Epithelial cell of esophagus (primary cell): ENCODE measurements at regions not wholly inside any gene's neighbourhood (a gene's known extent, or its start where the extent isn't known, plus 50 kb on each side); places are given as distances from the start of the nearest gene placed in this dataset.

Source experiments
- DNase-seq: peaks from one replicate; pipeline ENCODE4 v3.0.0; 2010; ENCODE audit warnings: low read depth
- H3K4me3 ChIP-seq: 2 replicates; pipeline ENCODE4 v1.5.1; 2011; ENCODE audit warnings: mild to moderate bottlenecking, low read length, control low read depth
- TF ChIP-seq, protein P1 (sequence below): IDR thresholded peaks from 2 replicates; pipeline ENCODE4 v1.5.1; 2011; ENCODE audit warnings: low read depth, mild to moderate bottlenecking, low read length, control low read depth, inconsistent platforms; ENCODE audit not compliant: insufficient read depth; ENCODE audit errors: missing control alignments

GRCh38 chr10:10149899-10150298 is 867.8 kb upstream of the CELF2 start:
- TF ChIP-seq, protein P1, sequence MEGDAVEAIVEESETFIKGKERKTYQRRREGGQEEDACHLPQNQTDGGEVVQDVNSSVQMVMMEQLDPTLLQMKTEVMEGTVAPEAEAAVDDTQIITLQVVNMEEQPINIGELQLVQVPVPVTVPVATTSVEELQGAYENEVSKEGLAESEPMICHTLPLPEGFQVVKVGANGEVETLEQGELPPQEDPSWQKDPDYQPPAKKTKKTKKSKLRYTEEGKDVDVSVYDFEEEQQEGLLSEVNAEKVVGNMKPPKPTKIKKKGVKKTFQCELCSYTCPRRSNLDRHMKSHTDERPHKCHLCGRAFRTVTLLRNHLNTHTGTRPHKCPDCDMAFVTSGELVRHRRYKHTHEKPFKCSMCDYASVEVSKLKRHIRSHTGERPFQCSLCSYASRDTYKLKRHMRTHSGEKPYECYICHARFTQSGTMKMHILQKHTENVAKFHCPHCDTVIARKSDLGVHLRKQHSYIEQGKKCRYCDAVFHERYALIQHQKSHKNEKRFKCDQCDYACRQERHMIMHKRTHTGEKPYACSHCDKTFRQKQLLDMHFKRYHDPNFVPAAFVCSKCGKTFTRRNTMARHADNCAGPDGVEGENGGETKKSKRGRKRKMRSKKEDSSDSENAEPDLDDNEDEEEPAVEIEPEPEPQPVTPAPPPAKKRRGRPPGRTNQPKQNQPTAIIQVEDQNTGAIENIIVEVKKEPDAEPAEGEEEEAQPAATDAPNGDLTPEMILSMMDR, result no peak
- no peak for DNase-seq
- no peak overlapping the region for H3K4me3 ChIP-seq

DNA sequence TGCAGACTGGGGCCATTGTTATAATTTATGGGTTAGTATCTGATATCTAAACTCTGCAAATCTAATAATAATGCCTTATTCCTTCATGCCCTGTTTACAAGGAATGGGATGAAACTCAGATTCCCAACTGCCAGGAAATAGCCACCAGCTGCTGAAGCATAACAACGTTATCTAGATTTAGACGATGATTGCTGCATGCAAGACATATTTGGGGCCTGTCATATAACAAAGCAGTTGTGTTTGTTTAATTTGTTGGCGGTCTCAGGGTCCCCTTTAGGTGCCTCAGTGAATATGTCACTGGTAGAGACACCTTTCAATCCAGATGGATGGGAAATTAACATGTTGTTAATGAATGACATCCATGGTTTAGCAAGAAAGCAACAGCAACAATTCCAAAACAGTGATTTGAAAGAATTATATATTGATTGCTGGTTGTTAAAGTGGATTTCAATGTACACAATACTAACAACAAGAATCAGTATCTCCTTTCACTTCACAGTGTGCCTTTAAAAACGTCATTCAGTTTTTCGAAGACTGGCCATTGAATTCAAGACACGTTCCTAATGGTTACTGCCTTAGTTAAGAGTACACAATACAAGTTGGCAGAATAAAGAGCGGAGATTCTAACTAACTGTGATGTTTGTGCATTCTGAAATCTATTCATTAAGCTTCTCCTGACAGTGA is 860.6 kb upstream of the CELF2 start:
- TF ChIP-seq, protein P1, result no peak
- no peak for DNase-seq
- no peak overlapping the region for H3K4me3 ChIP-seq

DNA sequence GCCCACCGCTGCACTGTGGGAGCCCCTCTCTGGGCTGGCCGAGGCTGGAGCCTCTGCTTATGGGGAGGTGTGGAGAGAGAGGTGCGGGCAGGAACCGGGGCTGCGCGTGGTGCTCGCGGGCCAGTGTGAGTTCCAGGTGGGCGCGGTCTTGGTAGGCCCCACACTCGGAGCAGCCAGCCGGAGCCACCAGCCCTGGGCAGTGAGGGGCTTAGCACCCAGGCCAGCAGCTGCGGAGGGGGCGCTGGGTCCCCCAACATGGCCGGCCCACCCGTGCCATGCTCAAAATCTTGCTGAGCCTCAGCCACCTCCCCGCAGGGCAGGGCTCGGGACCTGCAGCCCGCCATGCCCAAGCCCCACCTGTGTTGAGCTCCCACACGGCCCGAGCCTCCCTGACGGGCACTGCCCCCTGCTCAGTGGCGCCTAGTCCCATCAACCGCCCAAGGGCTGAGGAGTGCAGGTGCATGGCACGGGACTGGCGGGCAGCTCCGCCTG is 856.8 kb upstream of the CELF2 start:
- TF ChIP-seq, protein P1, result no peak
- no peak for DNase-seq

GRCh38 chr10:10164848-10165247 is 852.8 kb upstream of the CELF2 start:
- H3K4me3 ChIP-seq, result no peak overlapping the region
- TF ChIP-seq, protein P1, result no peak
- no peak for DNase-seq

More for the DNA sequence above, 856.8 kb upstream of the CELF2 start:
- no peak overlapping the region for H3K4me3 ChIP-seq

- DNase-seq, result no peak
- no peak overlapping the region for H3K4me3 ChIP-seq
- TF ChIP-seq, protein P1, result no peak
These were observed 852.3 kb upstream of the CELF2 start for GRCh38 chr10:10165415-10165814.

- H3K4me3 ChIP-seq, result no peak overlapping the region
- TF ChIP-seq, protein P1, result no peak
- no peak for DNase-seq
These were observed 839.2 kb upstream of the CELF2 start for GRCh38 chr10:10178476-10178875.

GRCh38 chr10:10193848-10194247 is 823.8 kb upstream of the CELF2 start:
- TF ChIP-seq, protein P1, result no peak
- DNase-seq, result no peak

More at GRCh38 chr10:10193848-10194247, 823.8 kb upstream of the CELF2 start:
- no peak overlapping the region for H3K4me3 ChIP-seq
